IMR-90 (cell line): ENCODE measurements at regions not wholly inside any gene's neighbourhood (a gene's known extent, or its start where the extent isn't known, plus 50 kb on each side); places are given as distances from the start of the nearest gene placed in this dataset.

Source experiments
- ATAC-seq: fragments of 200-7000 bp; cut with Tn5 transposase; 2 replicates; pipeline ENCODE4 v1.9.1; 2020; ENCODE audit warnings: low read depth, mild to moderate bottlenecking, moderate library complexity
- BruUV-seq: library from RNA; stranded (reverse); fragments of 400-500 nt; replicated peaks from 2 replicates; lab custom pipeline; 2021; lab: Mats Ljungman, UMichigan
- CTCF ChIA-PET: fragments of 300-600 bp; formaldehyde crosslinking; extraction: SDS; loops from one replicate; lab custom pipeline; 2021; ENCODE audit warnings: antibody characterized with exemption; lab: Yijun Ruan, JAX
- POLR2A ChIA-PET: fragments of 300-600 bp; sonication (Branson Sonifier 250); formaldehyde crosslinking; loops from one replicate; lab custom pipeline; 2022; ENCODE audit warnings: antibody characterized with exemption; ENCODE audit not compliant: unreplicated experiment; lab: Charles Lee
- DNase-seq: peaks from one replicate; pipeline ENCODE4 v3.0.0; 2013
- H2AFZ ChIP-seq: replicated peaks from 2 replicates; pipeline ENCODE3; 2013; ENCODE audit warnings: low read length, mild to moderate bottlenecking; ENCODE audit not compliant: poor library complexity
- H2AK5ac ChIP-seq: 2 replicates; pipeline ENCODE4 v1.6.1; 2013; ENCODE audit warnings: low read depth, low read length, inconsistent platforms
- H2AK9ac ChIP-seq: replicated peaks from 2 replicates; pipeline ENCODE3; 2013; ENCODE audit warnings: mild to moderate bottlenecking, low read depth, low read length, moderate library complexity; ENCODE audit not compliant: poor library complexity
- H2BK120ac ChIP-seq: 2 replicates; pipeline ENCODE4 v1.6.1; 2013; ENCODE audit warnings: low read depth, low read length, inconsistent platforms
- H2BK15ac ChIP-seq: 3 replicates; pipeline ENCODE4 v1.6.1; 2013; ENCODE audit warnings: low read depth, low read length, inconsistent platforms
- H2BK20ac ChIP-seq: 2 replicates; pipeline ENCODE4 v1.6.1; 2013; ENCODE audit warnings: low read depth, mild to moderate bottlenecking, inconsistent platforms, low read length, moderate library complexity
- H2BK5ac ChIP-seq: 2 replicates; pipeline ENCODE4 v1.6.1; 2013; ENCODE audit warnings: mild to moderate bottlenecking, low read depth, low read length, inconsistent platforms; ENCODE audit not compliant: poor library complexity, severe bottlenecking
- H3K14ac ChIP-seq: replicated peaks from 2 replicates; pipeline ENCODE4 v1.6.1; 2013; ENCODE audit warnings: low read depth, low read length, inconsistent platforms
- H3K18ac ChIP-seq: 2 replicates; pipeline ENCODE4 v1.6.1; 2013; ENCODE audit warnings: low read depth, low read length, control low read depth
- H3K23ac ChIP-seq: 2 replicates; pipeline ENCODE4 v1.6.1; 2013; ENCODE audit warnings: low read depth, low read length, inconsistent platforms
- H3K27ac ChIP-seq: 2 replicates; pipeline ENCODE4 v1.5.1; 2013; ENCODE audit warnings: mild to moderate bottlenecking, control low read depth, low read length; ENCODE audit not compliant: insufficient read depth
- H3K27me3 ChIP-seq: 2 replicates; pipeline ENCODE4 v1.6.1; 2013; ENCODE audit warnings: low read length; ENCODE audit not compliant: control insufficient read depth, insufficient read depth
- H3K36me3 ChIP-seq: 2 replicates; pipeline ENCODE4 v1.6.1; 2013; ENCODE audit warnings: low read length, mixed read lengths; ENCODE audit not compliant: control insufficient read depth, insufficient read depth
- H3K4ac ChIP-seq: 2 replicates; pipeline ENCODE4 v1.6.1; 2013; ENCODE audit warnings: low read depth, low read length, inconsistent platforms
- H3K4me1 ChIP-seq: 2 replicates; pipeline ENCODE4 v1.6.1; 2013; ENCODE audit warnings: low read length, mixed read lengths; ENCODE audit not compliant: control insufficient read depth, insufficient read depth
- H3K4me2 ChIP-seq: 2 replicates; pipeline ENCODE4 v1.6.1; 2013; ENCODE audit warnings: low read depth, mild to moderate bottlenecking, control low read depth, low read length, moderate library complexity
- H3K4me3 ChIP-seq: 2 replicates; pipeline ENCODE4 v1.5.1; 2013; ENCODE audit warnings: low read depth, mild to moderate bottlenecking, control low read depth, low read length, moderate library complexity; ENCODE audit not compliant: insufficient read depth
- H3K56ac ChIP-seq: 2 replicates; pipeline ENCODE4 v1.6.1; 2013; ENCODE audit warnings: low read length, inconsistent platforms; ENCODE audit not compliant: insufficient read depth; ENCODE audit errors: extremely low read depth
- H3K79me1 ChIP-seq, 2 experiments: 2 replicates each; pipeline ENCODE4 v1.6.1; 2013; ENCODE audit warnings: low read length in 2 of 2, inconsistent platforms in 1 of 2, low read depth in 1 of 2
- H3K9ac ChIP-seq: 2 replicates; pipeline ENCODE4 v1.6.1; 2013; ENCODE audit warnings: low read depth, low read length, control low read depth
- H3K9me1 ChIP-seq: 2 replicates; pipeline ENCODE4 v1.6.1; 2013; ENCODE audit warnings: low read length, inconsistent platforms; ENCODE audit not compliant: insufficient read depth
- H3K9me3 ChIP-seq: 2 replicates; pipeline ENCODE4 v1.6.1; 2013; ENCODE audit warnings: low read length; ENCODE audit not compliant: control insufficient read depth, insufficient read depth
- H4K20me1 ChIP-seq: 2 replicates; pipeline ENCODE4 v1.6.1; 2013; ENCODE audit warnings: low read length, inconsistent platforms; ENCODE audit not compliant: insufficient read depth
- H4K5ac ChIP-seq: 2 replicates; pipeline ENCODE4 v1.6.1; 2013; ENCODE audit warnings: mild to moderate bottlenecking, low read depth, low read length, control low read depth
- H4K8ac ChIP-seq, 2 experiments: 2 replicates each; pipeline ENCODE4 v1.6.1; 2013; ENCODE audit warnings: low read depth in 2 of 2, low read length in 2 of 2, control low read depth in 1 of 2, inconsistent platforms in 1 of 2
- H4K91ac ChIP-seq: 2 replicates; pipeline ENCODE4 v1.6.1; 2013; ENCODE audit warnings: low read depth, low read length, inconsistent platforms; ENCODE audit not compliant: insufficient read depth
- BHLHE40 ChIP-seq: fragments of 150-350 bp; IDR thresholded peaks from 2 replicates; pipeline ENCODE4 v1.6.1; 2016; ENCODE audit warnings: mild to moderate bottlenecking, low read depth, low read length
- CEBPB ChIP-seq: IDR thresholded peaks from 2 replicates; pipeline ENCODE4 v1.6.1; 2012; ENCODE audit warnings: low read depth, low read length, improper control_type of control experiment
- CHD1 ChIP-seq: IDR thresholded peaks from 2 replicates; pipeline ENCODE4 v1.6.1; 2012; ENCODE audit warnings: low read depth, low read length, improper control_type of control experiment
- CTCF ChIP-seq: conservative IDR thresholded peaks from 2 replicates; pipeline ENCODE4 v1.5.1; 2012; ENCODE audit warnings: mild to moderate bottlenecking, low read depth, low read length, improper control_type of control experiment
- FOS ChIP-seq: fragments of 150-350 bp; IDR thresholded peaks from 2 replicates; pipeline ENCODE4 v1.6.1; 2016; ENCODE audit warnings: low read depth, low read length
- MAFK ChIP-seq: IDR thresholded peaks from 2 replicates; pipeline ENCODE4 v1.6.1; 2012; ENCODE audit warnings: low read depth, low read length, improper control_type of control experiment
- MAZ ChIP-seq: IDR thresholded peaks from 2 replicates; pipeline ENCODE4 v1.6.1; 2012; ENCODE audit warnings: low read depth, mild to moderate bottlenecking, low read length, improper control_type of control experiment, moderate library complexity, borderline replicate concordance
- MXI1 ChIP-seq: IDR thresholded peaks from 2 replicates; pipeline ENCODE4 v1.6.1; 2012; ENCODE audit warnings: low read depth, mild to moderate bottlenecking, low read length, moderate library complexity, borderline replicate concordance
- NFE2L2 ChIP-seq: fragments of 150-350 bp; IDR thresholded peaks from 2 replicates; pipeline ENCODE4 v1.6.1; 2016; ENCODE audit warnings: low read depth, mild to moderate bottlenecking, low read length
- POLR2A ChIP-seq: IDR thresholded peaks from 2 replicates; pipeline ENCODE4 v1.6.1; 2012; ENCODE audit warnings: mild to moderate bottlenecking, low read depth, low read length
- RAD21 ChIP-seq: IDR thresholded peaks from 2 replicates; pipeline ENCODE4 v1.6.1; 2012; ENCODE audit warnings: low read length, improper control_type of control experiment
- RCOR1 ChIP-seq: IDR thresholded peaks from 2 replicates; pipeline ENCODE4 v1.6.1; 2012; ENCODE audit warnings: mild to moderate bottlenecking, low read length, improper control_type of control experiment; ENCODE audit not compliant: insufficient replicate concordance
- RFX5 ChIP-seq: IDR thresholded peaks from 2 replicates; pipeline ENCODE4 v1.8.0; 2012; ENCODE audit warnings: low read depth, mild to moderate bottlenecking, low read length, moderate library complexity
- SMC3 ChIP-seq: fragments of 150-350 bp; IDR thresholded peaks from 2 replicates; pipeline ENCODE4 v1.6.1; 2016; ENCODE audit warnings: low read depth, mild to moderate bottlenecking, antibody characterized with exemption, low read length, moderate library complexity
- USF2 ChIP-seq: fragments of 150-350 bp; IDR thresholded peaks from 2 replicates; pipeline ENCODE4 v1.6.1; 2017; ENCODE audit warnings: mild to moderate bottlenecking, antibody characterized with exemption, low read length, low read depth
- WGBS, 2 experiments: methylation state at CpG; one replicate each; pipeline versions ENCODE4 v1.1.5 to v1.1.7; 2013; ENCODE audit warnings: missing lambda C conversion rate in 2 of 2; ENCODE audit not compliant: insufficient read length in 1 of 2; ENCODE audit errors: extremely low coverage in 2 of 2; 5-methylcytosine and 5-hydroxymethylcytosine counted together
- dilution Hi-C: fragments of 300-500 bp; cut with HindIII; formaldehyde crosslinking; loops from one replicate; pipeline ENCODE4 v1.14.3; 2018; ENCODE audit warnings: low sequenced_read_pairs; ENCODE audit not compliant: unreplicated experiment
- in situ Hi-C: fragments of 300-500 bp; cut with MboI; formaldehyde crosslinking; loops from 3 replicates; pipeline ENCODE4 v1.14.3; 2019; ENCODE audit warnings: low sequenced_read_pairs, inconsistent platforms, mixed read lengths
- intact Hi-C: fragments of 100-400 bp; cut with micrococcal nuclease; formaldehyde crosslinking; loops from 2 replicates; pipeline ENCODE4 v1.10.0; 2022
- TF ChIP-seq, protein P1 (sequence below): fragments of 150-350 bp; IDR thresholded peaks from 2 replicates; pipeline ENCODE4 v1.6.1; 2016; ENCODE audit warnings: low read depth, mild to moderate bottlenecking, low read length, moderate library complexity, borderline replicate concordance

DNA sequence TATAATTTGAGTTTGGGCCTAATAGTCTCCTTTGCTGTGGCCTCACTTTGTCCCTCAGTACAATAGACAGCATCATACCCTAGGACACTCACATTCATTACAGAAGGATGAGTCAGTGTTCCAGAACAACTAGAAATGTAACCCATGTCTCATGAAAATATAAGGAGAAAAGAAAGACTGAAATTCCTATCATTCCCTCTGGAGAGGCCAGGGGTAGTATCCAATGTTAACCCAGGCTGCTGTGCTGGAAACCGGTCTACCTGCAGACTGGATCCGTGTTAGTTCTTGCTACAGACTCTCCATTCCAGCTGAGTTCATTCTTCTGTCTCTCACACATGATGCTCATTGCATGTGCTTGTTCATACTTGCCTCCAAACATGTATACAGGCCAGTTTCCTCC is 75.8 kb upstream of the HOXC13 start:
- Histone ChIP-seq H3K14ac (no peak overlapping the region), H3K56ac (no peak overlapping the region), H2BK5ac (no peak overlapping the region), H2AK9ac (no peak overlapping the region), H2BK20ac (no peak overlapping the region), H3K23ac (no peak overlapping the region), H4K5ac (no peak overlapping the region), H3K4ac (no peak overlapping the region), H3K4me2 (no peak overlapping the region), H2AK5ac (no peak overlapping the region), H3K9me1 (no peaks in the 10 kb centered on the region), H3K9ac (no peak overlapping the region), H3K27me3 (peaks cover 7% of the 10 kb centered on the region), H3K27ac (no peak overlapping the region), H2AFZ (no peak overlapping the region), H2BK120ac (no peak overlapping the region), H2BK15ac (no peak overlapping the region), H3K79me1 (no peaks in the 10 kb centered on the region), H3K9me3 (no peaks in the 10 kb centered on the region), H4K91ac (no peak overlapping the region), H3K4me3 (no peak overlapping the region), H3K18ac (no peak overlapping the region), H3K4me1 (no peaks in the 10 kb centered on the region), H3K36me3 (no peaks in the 10 kb centered on the region), H4K8ac (no peak overlapping the region), H4K20me1 (no peaks in the 10 kb centered on the region)
- ATAC-seq (no peak), DNase-seq (peak; percentile 2)
- dilution Hi-C loops: no loop called here
- TF ChIP-seq RAD21: no peak
- no peak for TF ChIP-seq RCOR1
- TF ChIP-seq CEBPB: no peak
- TF ChIP-seq RFX5: no peak
- TF ChIP-seq USF2: no peak
- no peak for TF ChIP-seq SMC3
- no peak for TF ChIP-seq BHLHE40
- no peak for TF ChIP-seq POLR2A
- TF ChIP-seq MAFK: no peak
- TF ChIP-seq FOS: no peak
- no peak for TF ChIP-seq CTCF
- no peak for TF ChIP-seq CHD1
- TF ChIP-seq MXI1: no peak
- TF ChIP-seq MAZ: no peak
- TF ChIP-seq, protein P1, sequence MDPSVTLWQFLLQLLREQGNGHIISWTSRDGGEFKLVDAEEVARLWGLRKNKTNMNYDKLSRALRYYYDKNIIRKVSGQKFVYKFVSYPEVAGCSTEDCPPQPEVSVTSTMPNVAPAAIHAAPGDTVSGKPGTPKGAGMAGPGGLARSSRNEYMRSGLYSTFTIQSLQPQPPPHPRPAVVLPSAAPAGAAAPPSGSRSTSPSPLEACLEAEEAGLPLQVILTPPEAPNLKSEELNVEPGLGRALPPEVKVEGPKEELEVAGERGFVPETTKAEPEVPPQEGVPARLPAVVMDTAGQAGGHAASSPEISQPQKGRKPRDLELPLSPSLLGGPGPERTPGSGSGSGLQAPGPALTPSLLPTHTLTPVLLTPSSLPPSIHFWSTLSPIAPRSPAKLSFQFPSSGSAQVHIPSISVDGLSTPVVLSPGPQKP: no peak
- no peak for TF ChIP-seq NFE2L2
- ChIA-PET CTCF (interaction anchor here (0.7 kb wide), 1 partner anchor 150 kb away, joined by 3 read pairs; no protein-coding TSS in a partner anchor), POLR2A (no interaction called here)
- intact Hi-C loops: no loop called here
- 17% methylated on average over 1 of the region's 2 CpGs; no CpG with 5 or more reads in 1 of the 2 experiments for WGBS, 2 experiments
- no TSS peak for BruUV-seq
- in situ Hi-C loops: no loop called here
